Peyer's patch (tissue), 4 donors: ENCODE measurements at regions not wholly inside any gene's neighbourhood (a gene's known extent, or its start where the extent isn't known, plus 50 kb on each side); places are given as distances from the start of the nearest gene placed in this dataset.

ENCODE experiments used
- POLR2A ChIP-seq, 2 donors: fragments of 450-650 bp; IDR thresholded peaks; one replicate each; pipeline ENCODE4 v1.5.1; 2017; ENCODE audit warnings: antibody characterized with exemption in 2 of 2, mild to moderate bottlenecking in 2 of 2, moderate library complexity in 2 of 2
- TF ChIP-seq, protein P1 (sequence below), 6 experiments: fragments of 450-650 bp in 4 of 6; fragments of 200-600 bp in 2 of 6; sonication (generic) in 1 of 6; IDR thresholded peaks; one replicate each; pipeline ENCODE4 v1.5.1; 2017 to 2019; ENCODE audit warnings: antibody characterized with exemption in 6 of 6, mild to moderate bottlenecking in 3 of 6, moderate library complexity in 1 of 6

DNA sequence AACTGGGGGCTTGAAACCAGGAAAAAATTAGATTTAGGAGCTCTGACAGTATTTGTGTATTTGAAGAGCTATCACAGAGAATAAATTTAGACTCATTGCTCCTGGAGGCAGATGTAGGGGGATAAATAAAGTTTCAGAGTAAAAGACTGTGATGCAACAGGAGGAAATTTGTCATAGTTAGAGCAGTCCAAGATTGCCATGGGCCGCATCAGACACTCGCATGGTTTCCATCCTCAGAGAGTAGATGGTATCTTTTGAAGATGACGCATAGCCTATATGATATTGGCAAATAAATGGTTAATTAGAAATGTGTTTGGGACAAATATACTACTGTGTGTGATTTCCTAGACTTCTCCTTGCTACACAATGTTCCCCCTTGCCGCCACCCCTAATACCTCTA, 170.5 kb downstream of the FTCDNL1 start:
- TF ChIP-seq, protein P1, sequence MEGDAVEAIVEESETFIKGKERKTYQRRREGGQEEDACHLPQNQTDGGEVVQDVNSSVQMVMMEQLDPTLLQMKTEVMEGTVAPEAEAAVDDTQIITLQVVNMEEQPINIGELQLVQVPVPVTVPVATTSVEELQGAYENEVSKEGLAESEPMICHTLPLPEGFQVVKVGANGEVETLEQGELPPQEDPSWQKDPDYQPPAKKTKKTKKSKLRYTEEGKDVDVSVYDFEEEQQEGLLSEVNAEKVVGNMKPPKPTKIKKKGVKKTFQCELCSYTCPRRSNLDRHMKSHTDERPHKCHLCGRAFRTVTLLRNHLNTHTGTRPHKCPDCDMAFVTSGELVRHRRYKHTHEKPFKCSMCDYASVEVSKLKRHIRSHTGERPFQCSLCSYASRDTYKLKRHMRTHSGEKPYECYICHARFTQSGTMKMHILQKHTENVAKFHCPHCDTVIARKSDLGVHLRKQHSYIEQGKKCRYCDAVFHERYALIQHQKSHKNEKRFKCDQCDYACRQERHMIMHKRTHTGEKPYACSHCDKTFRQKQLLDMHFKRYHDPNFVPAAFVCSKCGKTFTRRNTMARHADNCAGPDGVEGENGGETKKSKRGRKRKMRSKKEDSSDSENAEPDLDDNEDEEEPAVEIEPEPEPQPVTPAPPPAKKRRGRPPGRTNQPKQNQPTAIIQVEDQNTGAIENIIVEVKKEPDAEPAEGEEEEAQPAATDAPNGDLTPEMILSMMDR (IDR thresholded peaks at IDR 0.05), result no peak
- TF ChIP-seq POLR2A (IDR thresholded peaks at IDR 0.05), result no peak
